ENCODE measurements at regions not wholly inside any gene's neighbourhood (a gene's known extent, or its start where the extent isn't known, plus 50 kb on each side); places are given as distances from the start of the nearest gene placed in this dataset.

DNA sequence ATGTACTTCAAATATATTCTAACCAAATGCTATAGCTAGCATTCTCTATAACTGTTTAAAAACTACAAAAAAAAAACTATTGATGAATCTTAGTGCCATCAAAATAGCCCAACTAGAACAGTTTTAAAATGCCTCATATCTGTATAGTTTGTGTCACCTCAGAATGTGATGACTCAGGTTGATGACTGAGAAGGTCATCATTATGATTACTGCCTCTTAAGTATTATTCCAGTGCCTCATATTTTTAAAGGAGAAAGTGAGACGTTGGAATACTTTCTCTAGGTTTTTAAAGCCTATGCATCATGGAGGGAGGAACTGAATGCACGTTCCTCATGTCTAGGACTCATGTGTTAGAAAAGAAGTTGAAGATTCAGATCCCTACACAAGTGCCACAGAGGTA lies 88.2 kb downstream of the TMA16 start:
- H3K27ac Mint-ChIP-seq, result no peak overlapping the region
- H2BK5ac ChIP-seq (ENCODE audit: insufficient read length, low read length), result no peak overlapping the region
- H4K20me1 ChIP-seq (ENCODE audit: control insufficient read depth, insufficient read depth, insufficient read length), result no peaks in the 10 kb centered on the region
- no peaks in the 10 kb centered on the region for H3K4me1 ChIP-seq (ENCODE audit: insufficient read depth, low read length)
- H3K9me3 ChIP-seq (ENCODE audit: control insufficient read depth, low read depth, low read length), result no peaks in the 10 kb centered on the region
- H3K18ac ChIP-seq (ENCODE audit: insufficient read length, low read depth, low read length), result no peak overlapping the region
- H4K8ac ChIP-seq (replicated peaks; ENCODE audit: insufficient read length, low read depth, low read length), result no peak overlapping the region
- H2AFZ ChIP-seq (ENCODE audit: low read length), result no peak overlapping the region
- H2BK120ac ChIP-seq (ENCODE audit: low read depth, low read length, poor library complexity, severe bottlenecking), result no peak overlapping the region
- no peak overlapping the region for H3K4me2 ChIP-seq (ENCODE audit: insufficient read depth, insufficient read length, low read length)
- no peak overlapping the region for H2BK15ac ChIP-seq (ENCODE audit: low read depth, low read length)
- H3K4me3 Mint-ChIP-seq, result no peak overlapping the region
- no peak overlapping the region for H3T11ph ChIP-seq (ENCODE audit: low read length)
- peaks cover 0 to 4% (median 0%) of the 10 kb centered on the region in 3 experiments; a peak in 1 of 7 replicates for H3K36me3 Mint-ChIP-seq (ENCODE audit: insufficient read depth in 1 of 3, low read depth in 3 of 3)
- DNase-seq, result no peak
- H3K79me1 ChIP-seq (ENCODE audit: insufficient read depth, low read depth, low read length, poor library complexity, severe bottlenecking), result no peaks in the 10 kb centered on the region
- H3K27ac ChIP-seq (ENCODE audit: insufficient read length, low read depth, low read length), result no peak overlapping the region
- H3K9me3 Mint-ChIP-seq, result peaks cover 2 to 6% of the 10 kb centered on the region in 2 experiments; a peak in 2 of 5 replicates
- no peaks in the 10 kb centered on the region for H3K4me1 Mint-ChIP-seq
- no peaks in the 10 kb centered on the region for H3K23me2 ChIP-seq (ENCODE audit: insufficient read length, low read depth, low read length, poor library complexity, severe bottlenecking)
- no peak overlapping the region for H3K23ac ChIP-seq (ENCODE audit: insufficient read length, low read depth, low read length)
- H3K27me3 Mint-ChIP-seq (ENCODE audit: low read depth), result no peaks in the 10 kb centered on the region
- TF ChIP-seq, protein P1, sequence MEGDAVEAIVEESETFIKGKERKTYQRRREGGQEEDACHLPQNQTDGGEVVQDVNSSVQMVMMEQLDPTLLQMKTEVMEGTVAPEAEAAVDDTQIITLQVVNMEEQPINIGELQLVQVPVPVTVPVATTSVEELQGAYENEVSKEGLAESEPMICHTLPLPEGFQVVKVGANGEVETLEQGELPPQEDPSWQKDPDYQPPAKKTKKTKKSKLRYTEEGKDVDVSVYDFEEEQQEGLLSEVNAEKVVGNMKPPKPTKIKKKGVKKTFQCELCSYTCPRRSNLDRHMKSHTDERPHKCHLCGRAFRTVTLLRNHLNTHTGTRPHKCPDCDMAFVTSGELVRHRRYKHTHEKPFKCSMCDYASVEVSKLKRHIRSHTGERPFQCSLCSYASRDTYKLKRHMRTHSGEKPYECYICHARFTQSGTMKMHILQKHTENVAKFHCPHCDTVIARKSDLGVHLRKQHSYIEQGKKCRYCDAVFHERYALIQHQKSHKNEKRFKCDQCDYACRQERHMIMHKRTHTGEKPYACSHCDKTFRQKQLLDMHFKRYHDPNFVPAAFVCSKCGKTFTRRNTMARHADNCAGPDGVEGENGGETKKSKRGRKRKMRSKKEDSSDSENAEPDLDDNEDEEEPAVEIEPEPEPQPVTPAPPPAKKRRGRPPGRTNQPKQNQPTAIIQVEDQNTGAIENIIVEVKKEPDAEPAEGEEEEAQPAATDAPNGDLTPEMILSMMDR (conservative IDR thresholded peaks at IDR 0.05), result no peak
- no peaks in the 10 kb centered on the region for H3K27me3 ChIP-seq (ENCODE audit: insufficient read depth, low read length)
- no peak overlapping the region for H4K5ac ChIP-seq (ENCODE audit: insufficient read length, low read depth, low read length)
- no peak overlapping the region for H3K14ac ChIP-seq (ENCODE audit: insufficient read depth, low read length)
- H3K9ac ChIP-seq (ENCODE audit: extremely low read depth, insufficient read length, low read length), result no peak overlapping the region
- H2BK12ac ChIP-seq (ENCODE audit: insufficient read length, low read depth, low read length), result no peak overlapping the region
- no peak overlapping the region for H2BK20ac ChIP-seq (ENCODE audit: low read depth, low read length, poor library complexity, severe bottlenecking)
- no CpG with 5 or more reads among the region's 2 CpGs for WGBS (ENCODE audit: extremely low coverage, insufficient read length, low lambda C conversion rate)
- no peaks in the 10 kb centered on the region for H3K79me2 ChIP-seq (ENCODE audit: insufficient read depth, low read length)
- H3K56ac ChIP-seq (ENCODE audit: insufficient read length, low read depth, low read length), result no peak overlapping the region
- H2AK5ac ChIP-seq (ENCODE audit: insufficient read length, low read length), result no peak overlapping the region
- no peak overlapping the region for H3K4ac ChIP-seq (ENCODE audit: low read depth, low read length)
- H4K91ac ChIP-seq (ENCODE audit: insufficient read length, low read depth, low read length), result no peak overlapping the region
